HEK293 (cell line): ENCODE measurements at regions not wholly inside any gene's neighbourhood (a gene's known extent, or its start where the extent isn't known, plus 50 kb on each side); places are given as distances from the start of the nearest gene placed in this dataset.

Experiments used
- CTCF ChIA-PET: fragments of 350-600 bp; formaldehyde crosslinking; extraction: SDS; loops from one replicate; lab custom pipeline; 2021; ENCODE audit warnings: antibody characterized with exemption; lab: Yijun Ruan, JAX
- POLR2A ChIA-PET: fragments of 300-600 bp; formaldehyde crosslinking; extraction: SDS; loops from one replicate; lab custom pipeline; 2020; ENCODE audit warnings: antibody characterized with exemption, inconsistent platforms; lab: Yijun Ruan, JAX
- H3K27ac ChIP-seq: fragments of 200-500 bp; sonication (Bioruptor generic); 2 replicates; pipeline ENCODE4 v1.5.1; 2014; ENCODE audit warnings: low read depth, low read length, control low read depth, inconsistent platforms; ENCODE audit errors: extremely low read depth
- H3K36me3 ChIP-seq, 2 experiments: fragments of 200-500 bp in 1 of 2; sonication (Bioruptor generic) in 1 of 2; 1 replicate in 1 of 2; 2 replicates in 1 of 2; pipeline ENCODE4 v1.5.1; 2014 to 2017; ENCODE audit warnings: inconsistent platforms in 2 of 2, low read length in 2 of 2; ENCODE audit not compliant: control insufficient read depth in 2 of 2, insufficient read depth in 1 of 2
- H3K4me1 ChIP-seq: fragments of 200-500 bp; sonication (Bioruptor generic); 2 replicates; pipeline ENCODE4 v1.5.1; 2014; ENCODE audit warnings: mild to moderate bottlenecking, low read length, inconsistent platforms; ENCODE audit not compliant: control insufficient read depth, insufficient read depth
- H3K4me3 ChIP-seq: 2 replicates; pipeline ENCODE4 v1.5.1; 2011; ENCODE audit warnings: low read depth, mild to moderate bottlenecking, control low read depth, low read length, moderate library complexity
- H3K9me3 ChIP-seq: fragments of 200-500 bp; sonication (Bioruptor generic); 2 replicates; pipeline ENCODE4 v1.5.1; 2014; ENCODE audit warnings: low read depth, low read length, inconsistent platforms; ENCODE audit not compliant: control insufficient read depth, insufficient read depth
- GLI4 ChIP-seq: fragments of 450-650 bp; formaldehyde crosslinking; IDR thresholded peaks from 2 replicates; pipeline ENCODE4 v1.5.1; 2016; ENCODE audit warnings: missing biosample characterization, missing genetic modification characterization
- GLIS1 ChIP-seq: fragments of 450-650 bp; formaldehyde crosslinking; IDR thresholded peaks from 2 replicates; pipeline ENCODE4 v1.5.1; 2016; ENCODE audit warnings: missing biosample characterization, missing genetic modification characterization
- KLF1 ChIP-seq: fragments of 450-650 bp; formaldehyde crosslinking; IDR thresholded peaks from 2 replicates; pipeline ENCODE4 v1.5.1; 2016; ENCODE audit warnings: missing biosample characterization, missing genetic modification characterization
- KLF8 ChIP-seq: fragments of 450-650 bp; formaldehyde crosslinking; IDR thresholded peaks from 2 replicates; pipeline ENCODE4 v1.5.1; 2016; ENCODE audit warnings: missing biosample characterization, missing genetic modification characterization
- PRDM1 ChIP-seq: fragments of 450-650 bp; formaldehyde crosslinking; IDR thresholded peaks from 2 replicates; pipeline ENCODE4; 2016; ENCODE audit warnings: missing biosample characterization, missing genetic modification characterization
- REPIN1 ChIP-seq: fragments of 450-650 bp; formaldehyde crosslinking; IDR thresholded peaks from 2 replicates; pipeline ENCODE4 v1.5.1; 2017; ENCODE audit warnings: missing biosample characterization, missing genetic modification characterization, low read depth
- SCRT2 ChIP-seq: fragments of 450-650 bp; formaldehyde crosslinking; IDR thresholded peaks from 2 replicates; pipeline ENCODE4 v1.5.1; 2016; ENCODE audit warnings: missing biosample characterization, missing genetic modification characterization
- ZNF121 ChIP-seq: fragments of 450-650 bp; formaldehyde crosslinking; IDR thresholded peaks from 2 replicates; pipeline ENCODE4 v1.5.1; 2016; ENCODE audit warnings: missing biosample characterization, missing genetic modification characterization
- ZNF214 ChIP-seq: fragments of 450-650 bp; formaldehyde crosslinking; IDR thresholded peaks from 2 replicates; pipeline ENCODE4 v1.5.1; 2017; ENCODE audit warnings: missing biosample characterization, mild to moderate bottlenecking, missing genetic modification characterization, borderline replicate concordance
- ZNF292 ChIP-seq: fragments of 450-650 bp; formaldehyde crosslinking; IDR thresholded peaks from 2 replicates; pipeline ENCODE4 v1.5.1; 2016; ENCODE audit warnings: low read depth, missing biosample characterization, missing genetic modification characterization, borderline replicate concordance
- ZNF335 ChIP-seq: fragments of 450-650 bp; formaldehyde crosslinking; conservative IDR thresholded peaks from 2 replicates; pipeline ENCODE4 v1.5.1; 2016; ENCODE audit warnings: missing biosample characterization, missing genetic modification characterization
- ZNF510 ChIP-seq: fragments of 450-650 bp; formaldehyde crosslinking; IDR thresholded peaks from 2 replicates; pipeline ENCODE4 v1.5.1; 2018; ENCODE audit warnings: mild to moderate bottlenecking, missing genetic modification characterization, missing biosample characterization; ENCODE audit not compliant: insufficient replicate concordance
- ZNF664 ChIP-seq: fragments of 450-650 bp; formaldehyde crosslinking; IDR thresholded peaks from 2 replicates; pipeline ENCODE4 v1.5.1; 2016; ENCODE audit warnings: missing biosample characterization, missing genetic modification characterization
- ZNF747 ChIP-seq: fragments of 450-650 bp; formaldehyde crosslinking; IDR thresholded peaks from 2 replicates; pipeline ENCODE4 v1.5.1; 2016; ENCODE audit warnings: missing biosample characterization, missing genetic modification characterization
- ZNF791 ChIP-seq: fragments of 450-650 bp; formaldehyde crosslinking; IDR thresholded peaks from 2 replicates; pipeline ENCODE4 v1.5.1; 2016; ENCODE audit warnings: missing biosample characterization, missing genetic modification characterization
- ZNF843 ChIP-seq: fragments of 450-650 bp; formaldehyde crosslinking; IDR thresholded peaks from 2 replicates; pipeline ENCODE4 v1.5.1; 2016; ENCODE audit warnings: missing biosample characterization, missing genetic modification characterization
- TF ChIP-seq, protein P1 (sequence below): fragments of 450-650 bp; formaldehyde crosslinking; IDR thresholded peaks from 2 replicates; pipeline ENCODE4 v1.5.1; 2016; ENCODE audit warnings: missing biosample characterization, missing genetic modification characterization, borderline replicate concordance
- TF ChIP-seq, protein P2 (sequence below): fragments of 450-650 bp; formaldehyde crosslinking; IDR thresholded peaks from 2 replicates; pipeline ENCODE4 v1.5.1; 2017; ENCODE audit warnings: missing biosample characterization, missing genetic modification characterization
- TF ChIP-seq, protein P3 (sequence below): fragments of 450-650 bp; formaldehyde crosslinking; IDR thresholded peaks from 2 replicates; pipeline ENCODE4 v1.5.1; 2016; ENCODE audit warnings: missing biosample characterization, missing genetic modification characterization, low read depth
- TF ChIP-seq, protein P4 (sequence below): fragments of 450-650 bp; formaldehyde crosslinking; IDR thresholded peaks from 2 replicates; pipeline ENCODE4 v1.5.1; 2016; ENCODE audit warnings: missing biosample characterization, missing genetic modification characterization
- TF ChIP-seq, protein P5 (sequence below): fragments of 450-650 bp; formaldehyde crosslinking; IDR thresholded peaks from 2 replicates; pipeline ENCODE4 v1.5.0; 2017; ENCODE audit warnings: missing biosample characterization, missing genetic modification characterization, borderline replicate concordance

DNA sequence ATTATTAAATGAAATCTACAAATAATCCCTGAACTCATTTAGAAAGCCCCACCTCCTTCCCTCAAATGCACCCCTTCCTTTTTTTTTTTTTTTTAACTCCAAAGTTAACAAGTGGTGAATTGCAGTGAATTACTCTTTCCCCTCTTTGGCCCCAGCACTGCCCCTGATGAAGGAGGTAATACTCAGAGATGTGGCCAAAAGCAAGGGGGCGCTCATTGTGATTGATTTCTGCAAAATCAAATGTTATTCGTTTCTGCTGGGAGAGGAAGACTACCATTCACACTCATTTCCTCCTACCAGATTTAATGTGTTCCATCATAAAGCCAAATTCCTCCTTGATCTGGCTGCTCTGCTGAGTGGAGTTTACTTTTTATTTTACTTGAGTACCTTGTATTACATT is 259.4 kb downstream of the GPD2 start (continued):
- TF ChIP-seq PRDM1 (tag by site-specific recombination) = no peak
- TF ChIP-seq, protein P1, sequence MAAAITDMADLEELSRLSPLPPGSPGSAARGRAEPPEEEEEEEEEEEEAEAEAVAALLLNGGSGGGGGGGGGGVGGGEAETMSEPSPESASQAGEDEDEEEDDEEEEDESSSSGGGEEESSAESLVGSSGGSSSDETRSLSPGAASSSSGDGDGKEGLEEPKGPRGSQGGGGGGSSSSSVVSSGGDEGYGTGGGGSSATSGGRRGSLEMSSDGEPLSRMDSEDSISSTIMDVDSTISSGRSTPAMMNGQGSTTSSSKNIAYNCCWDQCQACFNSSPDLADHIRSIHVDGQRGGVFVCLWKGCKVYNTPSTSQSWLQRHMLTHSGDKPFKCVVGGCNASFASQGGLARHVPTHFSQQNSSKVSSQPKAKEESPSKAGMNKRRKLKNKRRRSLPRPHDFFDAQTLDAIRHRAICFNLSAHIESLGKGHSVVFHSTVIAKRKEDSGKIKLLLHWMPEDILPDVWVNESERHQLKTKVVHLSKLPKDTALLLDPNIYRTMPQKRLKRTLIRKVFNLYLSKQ (tag by site-specific recombination) = no peak
- TF ChIP-seq, protein P2, sequence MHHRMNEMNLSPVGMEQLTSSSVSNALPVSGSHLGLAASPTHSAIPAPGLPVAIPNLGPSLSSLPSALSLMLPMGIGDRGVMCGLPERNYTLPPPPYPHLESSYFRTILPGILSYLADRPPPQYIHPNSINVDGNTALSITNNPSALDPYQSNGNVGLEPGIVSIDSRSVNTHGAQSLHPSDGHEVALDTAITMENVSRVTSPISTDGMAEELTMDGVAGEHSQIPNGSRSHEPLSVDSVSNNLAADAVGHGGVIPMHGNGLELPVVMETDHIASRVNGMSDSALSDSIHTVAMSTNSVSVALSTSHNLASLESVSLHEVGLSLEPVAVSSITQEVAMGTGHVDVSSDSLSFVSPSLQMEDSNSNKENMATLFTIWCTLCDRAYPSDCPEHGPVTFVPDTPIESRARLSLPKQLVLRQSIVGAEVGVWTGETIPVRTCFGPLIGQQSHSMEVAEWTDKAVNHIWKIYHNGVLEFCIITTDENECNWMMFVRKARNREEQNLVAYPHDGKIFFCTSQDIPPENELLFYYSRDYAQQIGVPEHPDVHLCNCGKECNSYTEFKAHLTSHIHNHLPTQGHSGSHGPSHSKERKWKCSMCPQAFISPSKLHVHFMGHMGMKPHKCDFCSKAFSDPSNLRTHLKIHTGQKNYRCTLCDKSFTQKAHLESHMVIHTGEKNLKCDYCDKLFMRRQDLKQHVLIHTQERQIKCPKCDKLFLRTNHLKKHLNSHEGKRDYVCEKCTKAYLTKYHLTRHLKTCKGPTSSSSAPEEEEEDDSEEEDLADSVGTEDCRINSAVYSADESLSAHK (tag by site-specific recombination) = no peak
- no peak for TF ChIP-seq ZNF121 (tag by site-specific recombination)
- no peak for TF ChIP-seq ZNF292

DNA sequence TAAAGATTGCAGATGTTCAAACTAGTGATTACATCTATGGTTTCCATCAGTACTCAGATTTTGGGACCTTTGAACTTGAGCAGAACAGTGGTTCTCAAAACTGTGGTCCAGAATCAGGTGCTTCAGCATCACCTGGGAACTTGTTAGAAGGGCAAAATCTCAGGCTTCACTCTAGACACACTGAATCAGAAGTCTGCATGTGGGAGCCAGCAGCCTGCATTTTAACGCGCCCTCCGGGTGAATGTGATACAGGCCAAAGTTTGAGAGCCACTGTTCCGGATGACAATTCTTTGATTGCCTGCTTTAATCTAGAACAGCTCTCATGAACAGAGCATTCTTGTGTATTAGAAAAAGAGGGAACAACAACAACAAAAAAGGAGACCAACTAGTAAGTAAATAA is 261.7 kb downstream of the GPD2 start:
- no peaks in the 10 kb centered on the region for H3K9me3 ChIP-seq
- TF ChIP-seq ZNF843 (tag by site-specific recombination) = no peak
- TF ChIP-seq, protein P3, sequence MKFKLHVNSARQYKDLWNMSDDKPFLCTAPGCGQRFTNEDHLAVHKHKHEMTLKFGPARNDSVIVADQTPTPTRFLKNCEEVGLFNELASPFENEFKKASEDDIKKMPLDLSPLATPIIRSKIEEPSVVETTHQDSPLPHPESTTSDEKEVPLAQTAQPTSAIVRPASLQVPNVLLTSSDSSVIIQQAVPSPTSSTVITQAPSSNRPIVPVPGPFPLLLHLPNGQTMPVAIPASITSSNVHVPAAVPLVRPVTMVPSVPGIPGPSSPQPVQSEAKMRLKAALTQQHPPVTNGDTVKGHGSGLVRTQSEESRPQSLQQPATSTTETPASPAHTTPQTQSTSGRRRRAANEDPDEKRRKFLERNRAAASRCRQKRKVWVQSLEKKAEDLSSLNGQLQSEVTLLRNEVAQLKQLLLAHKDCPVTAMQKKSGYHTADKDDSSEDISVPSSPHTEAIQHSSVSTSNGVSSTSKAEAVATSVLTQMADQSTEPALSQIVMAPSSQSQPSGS (tag by site-specific recombination) = no peak
- no peak for TF ChIP-seq REPIN1
- TF ChIP-seq, protein P4, sequence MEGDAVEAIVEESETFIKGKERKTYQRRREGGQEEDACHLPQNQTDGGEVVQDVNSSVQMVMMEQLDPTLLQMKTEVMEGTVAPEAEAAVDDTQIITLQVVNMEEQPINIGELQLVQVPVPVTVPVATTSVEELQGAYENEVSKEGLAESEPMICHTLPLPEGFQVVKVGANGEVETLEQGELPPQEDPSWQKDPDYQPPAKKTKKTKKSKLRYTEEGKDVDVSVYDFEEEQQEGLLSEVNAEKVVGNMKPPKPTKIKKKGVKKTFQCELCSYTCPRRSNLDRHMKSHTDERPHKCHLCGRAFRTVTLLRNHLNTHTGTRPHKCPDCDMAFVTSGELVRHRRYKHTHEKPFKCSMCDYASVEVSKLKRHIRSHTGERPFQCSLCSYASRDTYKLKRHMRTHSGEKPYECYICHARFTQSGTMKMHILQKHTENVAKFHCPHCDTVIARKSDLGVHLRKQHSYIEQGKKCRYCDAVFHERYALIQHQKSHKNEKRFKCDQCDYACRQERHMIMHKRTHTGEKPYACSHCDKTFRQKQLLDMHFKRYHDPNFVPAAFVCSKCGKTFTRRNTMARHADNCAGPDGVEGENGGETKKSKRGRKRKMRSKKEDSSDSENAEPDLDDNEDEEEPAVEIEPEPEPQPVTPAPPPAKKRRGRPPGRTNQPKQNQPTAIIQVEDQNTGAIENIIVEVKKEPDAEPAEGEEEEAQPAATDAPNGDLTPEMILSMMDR (tag by site-specific recombination) = no peak
- TF ChIP-seq KLF8 = no peak
- no peak for TF ChIP-seq ZNF214
- TF ChIP-seq SCRT2 (tag by site-specific recombination) = no peak
- no peak for TF ChIP-seq ZNF664 (tag by site-specific recombination)
- TF ChIP-seq ZNF335 (tag by site-specific recombination) = no peak
- TF ChIP-seq GLIS1 (tag by site-specific recombination) = no peak
- no peak for TF ChIP-seq ZNF510 (tag by site-specific recombination)
- TF ChIP-seq, protein P5, sequence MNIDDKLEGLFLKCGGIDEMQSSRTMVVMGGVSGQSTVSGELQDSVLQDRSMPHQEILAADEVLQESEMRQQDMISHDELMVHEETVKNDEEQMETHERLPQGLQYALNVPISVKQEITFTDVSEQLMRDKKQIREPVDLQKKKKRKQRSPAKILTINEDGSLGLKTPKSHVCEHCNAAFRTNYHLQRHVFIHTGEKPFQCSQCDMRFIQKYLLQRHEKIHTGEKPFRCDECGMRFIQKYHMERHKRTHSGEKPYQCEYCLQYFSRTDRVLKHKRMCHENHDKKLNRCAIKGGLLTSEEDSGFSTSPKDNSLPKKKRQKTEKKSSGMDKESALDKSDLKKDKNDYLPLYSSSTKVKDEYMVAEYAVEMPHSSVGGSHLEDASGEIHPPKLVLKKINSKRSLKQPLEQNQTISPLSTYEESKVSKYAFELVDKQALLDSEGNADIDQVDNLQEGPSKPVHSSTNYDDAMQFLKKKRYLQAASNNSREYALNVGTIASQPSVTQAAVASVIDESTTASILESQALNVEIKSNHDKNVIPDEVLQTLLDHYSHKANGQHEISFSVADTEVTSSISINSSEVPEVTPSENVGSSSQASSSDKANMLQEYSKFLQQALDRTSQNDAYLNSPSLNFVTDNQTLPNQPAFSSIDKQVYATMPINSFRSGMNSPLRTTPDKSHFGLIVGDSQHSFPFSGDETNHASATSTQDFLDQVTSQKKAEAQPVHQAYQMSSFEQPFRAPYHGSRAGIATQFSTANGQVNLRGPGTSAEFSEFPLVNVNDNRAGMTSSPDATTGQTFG = no peak
- TF ChIP-seq KLF1 (tag by site-specific recombination) = no peak
- no peak for TF ChIP-seq ZNF791
- TF ChIP-seq GLI4 (tag by site-specific recombination) = no peak
- no peak for TF ChIP-seq ZNF747 (tag by site-specific recombination)
- H3K27ac ChIP-seq = no peak overlapping the region
- ChIA-PET CTCF (interaction anchor here (0.6 kb wide), 1 partner anchor 17 kb away, joined by 4 read pairs; no protein-coding TSS in a partner anchor), POLR2A (no interaction called here)
- no peak overlapping the region for H3K4me3 ChIP-seq
- H3K36me3 ChIP-seq = no peaks in the 10 kb centered on the region
- no peaks in the 10 kb centered on the region for H3K4me1 ChIP-seq
